HG02588 (cell line): ENCODE measurements at regions not wholly inside any gene's neighbourhood (a gene's known extent, or its start where the extent isn't known, plus 50 kb on each side); places are given as distances from the start of the nearest gene placed in this dataset.
A peak's percentile ranks its signal among the peaks of the same experiment; 100 is the strongest.

Experiments used
- ATAC-seq: cut with Tn5 transposase; IDR thresholded peaks from one replicate; pipeline ENCODE4 v1.9.1; 2021; ENCODE audit warnings: mild to moderate bottlenecking, moderate library complexity; ENCODE audit not compliant: unreplicated experiment

GRCh38 chr3:190252080-190252479 lies 70.2 kb downstream of the CLDN1 start:
- ATAC-seq, result no peak

- ATAC-seq, result no peak
Measured at GRCh38 chr3:190249414-190249813, 72.8 kb downstream of the CLDN1 start.

GRCh38 chr3:190242147-190242546 lies 80.1 kb downstream of the CLDN1 start:
- ATAC-seq, result no peak

- no peak for ATAC-seq
Measured at GRCh38 chr3:190239325-190239724, 82.9 kb downstream of the CLDN1 start.

GRCh38 chr3:190238871-190239270 lies 83.4 kb downstream of the CLDN1 start:
- no peak for ATAC-seq

GRCh38 chr3:190234621-190235020 lies 87.6 kb downstream of the CLDN1 start:
- ATAC-seq, result no peak

- ATAC-seq, result no peak
Measured at GRCh38 chr3:190229632-190230424, 92.4 kb downstream of the CLDN1 start.

GRCh38 chr3:190227064-190227463 lies 95.2 kb downstream of the CLDN1 start:
- ATAC-seq, result no peak

GRCh38 chr3:190224863-190225692 lies 97.2 kb downstream of the CLDN1 start:
- no peak for ATAC-seq

GRCh38 chr3:190224456-190224855 lies 97.8 kb downstream of the CLDN1 start:
- ATAC-seq, result no peak

GRCh38 chr3:190222916-190223315 lies 99.3 kb downstream of the CLDN1 start:
- ATAC-seq, result no peak

- ATAC-seq, result no peak
Measured at GRCh38 chr3:190222360-190222759, 99.9 kb downstream of the CLDN1 start.

GRCh38 chr3:190220362-190220761 lies 99.7 kb upstream of the P3H2 start:
- ATAC-seq, result no peak

- no peak for ATAC-seq
Measured at GRCh38 chr3:190217081-190217480, 96.4 kb upstream of the P3H2 start.

- ATAC-seq, result no peak
Measured at GRCh38 chr3:190213727-190214126, 93.0 kb upstream of the P3H2 start.

GRCh38 chr3:190210608-190211007 lies 89.9 kb upstream of the P3H2 start:
- no peak for ATAC-seq

- ATAC-seq, result no peak
Measured at GRCh38 chr3:190209533-190209932, 88.8 kb upstream of the P3H2 start.

- no peak for ATAC-seq
Measured at GRCh38 chr3:190208196-190208595, 87.5 kb upstream of the P3H2 start.

GRCh38 chr3:190205739-190206138 lies 85.0 kb upstream of the P3H2 start:
- peak; percentile 85 for ATAC-seq

- ATAC-seq, result no peak
Measured at GRCh38 chr3:190204200-190204599, 83.5 kb upstream of the P3H2 start.

GRCh38 chr3:190197346-190197763 lies 76.7 kb upstream of the P3H2 start:
- ATAC-seq, result no peak

- no peak for ATAC-seq
Measured at GRCh38 chr3:190194506-190194905, 73.8 kb upstream of the P3H2 start.
